Chondrocyte (in vitro differentiated cells): ENCODE measurements at regions not wholly inside any gene's neighbourhood (a gene's known extent, or its start where the extent isn't known, plus 50 kb on each side); places are given as distances from the start of the nearest gene placed in this dataset.

Source experiments
- DNase-seq: peaks from one replicate; pipeline ENCODE4 v3.0.0; 2021; ENCODE audit warnings: mixed read lengths, low spot score
- H3K27ac Mint-ChIP-seq: one replicate; pipeline ENCODE4 v1.8.0; 2021; ENCODE audit warnings: mild to moderate bottlenecking, moderate library complexity, mixed read lengths; ENCODE audit not compliant: unreplicated experiment
- H3K27me3 Mint-ChIP-seq: 2 replicates; pipeline ENCODE4 v1.8.0; 2021; ENCODE audit warnings: low read depth, mixed read lengths
- H3K36me3 Mint-ChIP-seq: 2 replicates; pipeline ENCODE4 v1.8.0; 2021; ENCODE audit warnings: low read depth, mixed read lengths
- H3K4me1 Mint-ChIP-seq: 2 replicates; pipeline ENCODE4 v1.8.0; 2021; ENCODE audit warnings: low read depth, mild to moderate bottlenecking, mixed read lengths
- H3K4me3 Mint-ChIP-seq: one replicate; pipeline ENCODE4 v1.8.0; 2021; ENCODE audit warnings: mild to moderate bottlenecking, moderate library complexity, mixed read lengths; ENCODE audit not compliant: unreplicated experiment
- H3K9me3 Mint-ChIP-seq: 2 replicates; pipeline ENCODE4 v1.8.0; 2021; ENCODE audit warnings: low read depth, mixed read lengths
- CTCF ChIP-seq: fragments of 200-600 bp; sonication (generic); IDR thresholded peaks from 2 replicates; pipeline ENCODE4 v1.5.0; 2021; ENCODE audit warnings: antibody characterized with exemption, mild to moderate bottlenecking, moderate library complexity

- DNase-seq, result no peak
- peaks cover 39% of the 10 kb centered on the region for H3K27me3 Mint-ChIP-seq
- no peak overlapping the region for H3K27ac Mint-ChIP-seq
- no peaks in the 10 kb centered on the region for H3K4me1 Mint-ChIP-seq
- H3K9me3 Mint-ChIP-seq, result no peaks in the 10 kb centered on the region
- H3K4me3 Mint-ChIP-seq, result no peak overlapping the region
- no peaks in the 10 kb centered on the region for H3K36me3 Mint-ChIP-seq
- TF ChIP-seq CTCF, result no peak
These were observed 386.0 kb downstream of the TLL1 start for GRCh38 chr4:166259081-166259480.

GRCh38 chr4:166274136-166274761 is 401.2 kb downstream of the TLL1 start:
- Mint-ChIP-seq H3K36me3 (no peaks in the 10 kb centered on the region), H3K9me3 (peaks cover 2% of the 10 kb centered on the region), H3K27me3 (peaks cover 6% of the 10 kb centered on the region), H3K4me3 (no peak overlapping the region), H3K27ac (no peak overlapping the region), H3K4me1 (peaks cover 6% of the 10 kb centered on the region)
- DNase-seq, result no peak
- TF ChIP-seq CTCF, result no peak

GRCh38 chr4:166274775-166275174 is 401.7 kb downstream of the TLL1 start:
- H3K9me3 Mint-ChIP-seq, result peaks cover 2% of the 10 kb centered on the region
- no peak for TF ChIP-seq CTCF
- H3K4me1 Mint-ChIP-seq, result peaks cover 6% of the 10 kb centered on the region
- H3K4me3 Mint-ChIP-seq, result no peak overlapping the region
- H3K36me3 Mint-ChIP-seq, result no peaks in the 10 kb centered on the region
- no peak overlapping the region for H3K27ac Mint-ChIP-seq
- no peak for DNase-seq
- H3K27me3 Mint-ChIP-seq, result peaks cover 8% of the 10 kb centered on the region

- H3K36me3 Mint-ChIP-seq, result no peaks in the 10 kb centered on the region
- peaks cover 6% of the 10 kb centered on the region for H3K4me1 Mint-ChIP-seq
- TF ChIP-seq CTCF, result no peak
- no peaks in the 10 kb centered on the region for H3K9me3 Mint-ChIP-seq
- peaks cover 8% of the 10 kb centered on the region for H3K27me3 Mint-ChIP-seq
- no peak overlapping the region for H3K4me3 Mint-ChIP-seq
- no peak overlapping the region for H3K27ac Mint-ChIP-seq
- no peak for DNase-seq
These were observed 404.4 kb downstream of the TLL1 start for GRCh38 chr4:166277401-166277800.

GRCh38 chr4:166277853-166278252 is 404.8 kb downstream of the TLL1 start:
- DNase-seq, result no peak
- Mint-ChIP-seq H3K27me3 (peaks cover 8% of the 10 kb centered on the region), H3K27ac (no peak overlapping the region), H3K4me3 (no peak overlapping the region), H3K36me3 (no peaks in the 10 kb centered on the region), H3K4me1 (peaks cover 6% of the 10 kb centered on the region), H3K9me3 (no peaks in the 10 kb centered on the region)
- no peak for TF ChIP-seq CTCF
